NCI-H2196 (cell line): ENCODE measurements at regions not wholly inside any gene's neighbourhood (a gene's known extent, or its start where the extent isn't known, plus 50 kb on each side); places are given as distances from the start of the nearest gene placed in this dataset.

Experiments used
- DNase-seq: peaks from one replicate; lab custom pipeline; 2025; ENCODE audit not compliant: unreplicated experiment; lab: John Stamatoyannopoulos, UW

DNA sequence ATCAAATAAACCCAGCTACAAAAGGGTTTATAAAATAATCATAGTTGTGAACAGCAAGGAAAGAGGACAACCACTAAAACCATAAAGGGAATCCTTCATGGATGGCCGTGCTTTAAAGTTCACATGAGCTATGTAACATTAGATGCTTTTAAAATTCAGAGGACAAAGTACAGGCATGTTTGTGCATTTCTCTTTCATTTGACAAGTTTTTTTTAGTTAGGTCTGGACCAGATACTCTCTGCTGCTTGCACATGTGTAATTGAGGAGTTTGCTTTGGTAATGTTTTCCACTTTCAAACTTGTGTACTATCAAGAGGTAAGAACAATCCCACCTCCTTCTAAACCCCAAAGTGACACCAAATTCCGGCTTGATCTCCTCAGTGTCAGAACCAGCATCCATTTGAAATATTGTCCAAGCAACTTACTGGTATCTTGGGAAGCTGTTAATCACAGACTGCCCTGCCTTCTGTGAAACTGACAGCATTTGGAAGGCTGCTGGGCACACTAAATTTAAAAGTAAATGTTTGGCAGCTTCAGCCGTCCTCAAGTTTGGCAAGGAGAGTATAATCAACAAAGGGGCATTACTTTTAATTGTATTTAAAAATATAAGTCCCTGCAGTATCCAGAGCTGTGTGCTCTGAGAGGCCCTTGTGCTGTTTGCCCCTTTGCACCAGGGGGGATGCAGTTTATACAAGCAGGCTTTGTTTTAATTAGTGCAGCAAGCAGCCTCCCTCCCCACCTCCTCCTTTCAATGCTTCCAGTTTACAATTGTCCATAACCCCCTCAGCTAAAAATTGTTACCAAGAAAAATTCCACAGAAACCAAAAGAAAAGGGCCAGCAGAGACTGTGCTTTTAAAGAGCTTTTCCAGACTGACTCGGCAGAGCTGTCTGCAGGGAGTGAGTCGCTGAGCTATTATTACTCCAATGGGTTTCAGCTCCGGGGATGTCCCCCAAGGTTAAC is 328.3 kb upstream of the MPDZ start:
- DNase-seq, result no peak

GRCh38 chr9:13606586-13606985 is 327.1 kb upstream of the MPDZ start:
- DNase-seq, result no peak

DNA sequence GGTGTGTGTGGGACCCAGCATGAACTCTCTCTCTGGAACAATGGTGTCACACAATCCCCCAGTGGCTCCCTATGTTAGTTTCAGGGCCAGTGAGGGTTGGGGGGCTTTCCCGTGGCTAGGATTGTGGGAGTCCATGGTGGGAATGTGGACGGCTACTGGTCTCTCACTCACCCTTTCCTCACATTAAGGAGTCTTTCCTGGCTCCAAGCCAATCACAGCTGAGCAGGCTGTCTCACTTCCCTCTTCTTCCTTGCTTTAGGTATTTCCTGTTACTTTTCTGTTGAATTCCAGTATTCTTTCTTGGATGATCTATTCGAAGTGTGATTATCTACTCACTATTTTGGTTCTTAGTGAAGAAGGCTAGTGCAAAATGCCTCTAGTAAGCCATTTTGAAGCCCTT is 324.4 kb upstream of the MPDZ start:
- no peak for DNase-seq

DNA sequence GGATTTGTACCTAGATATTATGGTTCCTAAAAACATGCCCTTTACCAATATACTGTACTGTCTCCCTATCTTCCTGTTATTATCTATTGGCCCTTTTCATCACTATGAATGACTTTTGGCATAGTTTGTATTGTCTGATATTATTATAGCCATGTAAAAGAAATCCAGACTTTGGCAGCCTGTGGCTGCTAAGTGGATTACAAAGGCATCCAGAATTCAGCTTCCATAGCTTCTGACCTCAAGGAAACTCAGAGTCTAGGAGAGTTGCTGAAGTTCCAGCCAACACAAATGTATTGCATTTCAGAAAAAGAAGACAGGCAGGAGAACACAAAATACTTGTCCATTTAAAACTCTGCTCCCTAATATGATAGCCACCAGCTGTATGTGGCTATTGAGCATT is 319.2 kb upstream of the MPDZ start:
- no peak for DNase-seq

GRCh38 chr9:13597427-13597826 is 317.9 kb upstream of the MPDZ start:
- no peak for DNase-seq

- DNase-seq, result no peak
Observed at GRCh38 chr9:13597004-13597403, 317.5 kb upstream of the MPDZ start.

- DNase-seq, result no peak
Observed at GRCh38 chr9:13596383-13596970, 317.0 kb upstream of the MPDZ start.

DNA sequence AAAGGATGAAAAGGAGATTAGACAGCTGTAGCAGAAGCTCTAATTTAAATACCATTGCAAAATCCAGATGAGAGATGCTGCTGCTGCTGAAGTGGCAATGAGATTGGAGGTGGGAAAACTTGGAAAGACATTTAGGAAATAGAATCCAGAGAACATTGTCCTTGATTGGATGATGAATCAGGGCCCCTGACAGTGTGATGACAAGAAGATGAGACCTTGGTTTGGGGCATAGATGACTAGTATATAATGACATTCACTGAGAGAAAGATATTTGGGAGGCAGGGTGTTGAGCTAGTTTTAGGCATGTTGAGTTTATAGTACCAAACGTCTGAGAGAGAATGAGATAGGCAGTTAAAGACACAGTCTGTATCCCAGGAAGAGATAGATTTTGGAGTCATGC is 311.5 kb upstream of the MPDZ start:
- no peak for DNase-seq

DNA sequence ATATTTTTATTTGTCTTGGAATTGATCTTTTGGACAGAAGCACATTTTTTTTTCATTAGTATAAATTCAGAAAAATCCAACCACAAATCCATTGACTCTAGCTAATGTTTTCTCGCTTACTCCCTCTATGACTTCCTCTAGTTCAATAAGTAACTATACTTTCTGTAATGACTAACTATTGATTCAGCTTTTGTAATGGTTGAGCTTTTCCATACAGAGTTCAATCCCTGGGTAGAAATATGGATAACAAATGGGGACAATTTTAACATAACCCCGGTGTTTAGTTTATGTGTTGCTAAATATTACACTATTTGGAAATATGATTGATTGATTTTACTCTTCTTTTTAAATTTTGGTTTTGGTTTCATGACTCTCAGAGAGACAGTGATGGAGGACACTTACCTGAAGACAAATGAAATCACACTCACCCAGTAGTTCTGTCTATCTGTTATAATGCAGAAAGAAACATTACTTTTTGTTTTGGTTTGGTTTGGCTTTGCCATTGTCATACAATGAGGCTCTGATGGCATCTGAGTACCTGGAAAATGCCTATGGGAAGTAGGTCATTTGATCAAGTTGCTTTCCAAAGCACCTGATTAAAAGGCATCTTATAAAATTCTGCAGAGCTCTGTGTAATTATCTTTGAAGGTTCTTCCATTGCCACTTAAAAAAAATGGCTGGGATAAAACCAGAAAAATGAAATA is 309.7 kb upstream of the MPDZ start:
- DNase-seq, result no peak

GRCh38 chr9:13588151-13589033 is 308.9 kb upstream of the MPDZ start:
- DNase-seq, result peak; percentile 40

GRCh38 chr9:13587571-13587970 is 308.1 kb upstream of the MPDZ start:
- no peak for DNase-seq

GRCh38 chr9:13586587-13587374 is 307.3 kb upstream of the MPDZ start:
- DNase-seq, result no peak

DNA sequence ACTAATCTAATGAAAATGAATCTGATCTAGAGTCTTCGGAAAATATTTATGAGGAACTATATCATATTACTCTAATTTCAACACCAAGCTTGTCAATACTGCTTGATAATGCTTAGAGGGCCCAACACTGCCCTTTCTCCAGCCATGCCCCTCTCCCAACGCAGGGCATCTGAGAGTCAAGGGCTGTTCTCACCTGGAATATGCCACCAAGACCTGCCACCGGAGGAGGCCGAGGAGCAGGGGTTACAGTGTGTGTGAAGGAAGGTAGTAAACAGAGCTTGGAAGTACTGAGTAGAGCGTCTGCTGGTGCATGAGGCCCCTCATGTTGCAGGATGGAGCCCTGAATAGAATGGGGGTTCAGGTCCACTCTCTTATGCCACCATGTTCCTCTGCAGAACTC is 301.3 kb upstream of the MPDZ start:
- no peak for DNase-seq

GRCh38 chr9:13580131-13580530 is 300.6 kb upstream of the MPDZ start:
- no peak for DNase-seq

- DNase-seq, result no peak
Observed at GRCh38 chr9:13576101-13576500, 296.6 kb upstream of the MPDZ start.

DNA sequence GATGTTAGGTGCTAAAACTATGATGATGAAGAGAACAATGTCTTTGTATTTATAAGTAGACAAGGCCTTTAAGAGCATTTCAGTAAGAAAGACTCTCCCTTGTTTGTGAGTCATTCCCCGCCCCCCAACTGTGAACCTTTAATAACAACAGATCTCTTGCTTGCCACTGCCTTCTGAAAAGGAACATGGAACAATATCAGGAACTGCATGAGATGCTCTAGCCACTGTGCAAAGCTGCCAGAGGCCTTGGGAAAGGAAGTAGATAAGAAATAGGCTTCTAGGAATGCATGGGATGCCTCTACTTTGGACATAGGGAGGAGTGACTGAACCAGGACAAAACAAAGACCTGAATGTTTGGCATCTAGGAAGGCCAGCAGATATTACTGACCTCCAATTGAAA is 296.1 kb upstream of the MPDZ start:
- no peak for DNase-seq

- no peak for DNase-seq
Observed at GRCh38 chr9:13570068-13570974, 290.8 kb upstream of the MPDZ start.

GRCh38 chr9:13569602-13570067 is 290.1 kb upstream of the MPDZ start:
- DNase-seq, result no peak
